ENCODE measurements at regions not wholly inside any gene's neighbourhood (a gene's known extent, or its start where the extent isn't known, plus 50 kb on each side); places are given as distances from the start of the nearest gene placed in this dataset.

DNA sequence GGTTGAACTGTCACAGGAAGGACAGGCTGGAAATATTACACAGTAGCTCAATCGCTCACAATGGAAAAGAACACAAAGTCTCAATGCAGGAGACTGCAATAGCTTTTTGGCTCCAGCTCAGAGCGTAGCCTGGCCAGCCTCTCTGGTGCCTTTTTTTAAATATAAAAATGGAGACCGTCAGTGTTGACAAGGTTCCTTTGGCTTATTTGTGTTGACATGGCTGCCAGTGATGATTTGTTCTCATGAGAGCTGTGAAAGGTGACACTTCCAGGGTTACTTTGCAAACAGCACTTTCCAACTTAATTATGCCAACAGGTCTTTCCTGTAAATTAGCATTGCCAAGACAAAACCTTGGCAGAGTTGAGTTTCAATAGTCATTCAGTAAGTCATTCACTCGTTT lies 70.8 kb downstream of the KCNE4 start:
- TF ChIP-seq CTCF (IDR thresholded peaks at IDR 0.05) = no peak
- H3K9me3 ChIP-seq (ENCODE audit: control insufficient read depth, insufficient read depth, low read length) = no peaks in the 10 kb centered on the region
- Mint-ChIP-seq H3K36me3 (no peaks in the 10 kb centered on the region), H3K27me3 (ENCODE audit: low read depth in 2 of 2) (no peaks in the 10 kb centered on the region), H3K27ac (no peak overlapping the region), H3K4me1 (no peaks in the 10 kb centered on the region), H3K9me3 (peaks cover 0 to under 1% of the 10 kb centered on the region in 2 donors), H3K4me3 (no peak overlapping the region)
- no peak overlapping the region for H3K27ac ChIP-seq (ENCODE audit: low read length)
- 58% methylated on average over 4 of the region's 4 CpGs for WGBS (ENCODE audit: insufficient coverage)
- no peak for DNase-seq
- H3K4me3 ChIP-seq (ENCODE audit: low read length) = no peak overlapping the region
- H3K36me3 ChIP-seq (ENCODE audit: control insufficient read depth, insufficient read depth, low read length) = no peaks in the 10 kb centered on the region
- no peaks in the 10 kb centered on the region for H3K27me3 ChIP-seq (ENCODE audit: control insufficient read depth, insufficient read depth, low read length)
- intact Hi-C loops (cut with micrococcal nuclease) = no loop called here
- H3K4me1 ChIP-seq (ENCODE audit: control insufficient read depth, insufficient read depth, low read length) = no peaks in the 10 kb centered on the region
- no peak for ATAC-seq

GRCh38 chr2:223123855-223124610 lies 72.0 kb downstream of the KCNE4 start:
- H3K4me3 ChIP-seq (ENCODE audit: low read length) = no peak overlapping the region
- peaks cover 0 to 2% of the 10 kb centered on the region in 2 donors for H3K9me3 Mint-ChIP-seq
- intact Hi-C loops (cut with micrococcal nuclease) = no loop called here
- H3K36me3 ChIP-seq (ENCODE audit: control insufficient read depth, insufficient read depth, low read length) = no peaks in the 10 kb centered on the region
- no peaks in the 10 kb centered on the region for H3K4me1 ChIP-seq (ENCODE audit: control insufficient read depth, insufficient read depth, low read length)
- no peak overlapping the region for H3K27ac ChIP-seq (ENCODE audit: low read length)
- no peaks in the 10 kb centered on the region for H3K36me3 Mint-ChIP-seq
- ATAC-seq (no peak), DNase-seq (no peak)
- no peak overlapping the region for H3K27ac Mint-ChIP-seq
- H3K9me3 ChIP-seq (ENCODE audit: control insufficient read depth, insufficient read depth, low read length) = no peaks in the 10 kb centered on the region
- no peak overlapping the region for H3K4me3 Mint-ChIP-seq
- no peaks in the 10 kb centered on the region for H3K4me1 Mint-ChIP-seq
- no peak for TF ChIP-seq CTCF (IDR thresholded peaks at IDR 0.05)
- H3K27me3 Mint-ChIP-seq (ENCODE audit: low read depth in 2 of 2) = no peaks in the 10 kb centered on the region
- WGBS (ENCODE audit: insufficient coverage) = 76% methylated on average over 5 of the region's 6 CpGs
- no peaks in the 10 kb centered on the region for H3K27me3 ChIP-seq (ENCODE audit: control insufficient read depth, insufficient read depth, low read length)

DNA sequence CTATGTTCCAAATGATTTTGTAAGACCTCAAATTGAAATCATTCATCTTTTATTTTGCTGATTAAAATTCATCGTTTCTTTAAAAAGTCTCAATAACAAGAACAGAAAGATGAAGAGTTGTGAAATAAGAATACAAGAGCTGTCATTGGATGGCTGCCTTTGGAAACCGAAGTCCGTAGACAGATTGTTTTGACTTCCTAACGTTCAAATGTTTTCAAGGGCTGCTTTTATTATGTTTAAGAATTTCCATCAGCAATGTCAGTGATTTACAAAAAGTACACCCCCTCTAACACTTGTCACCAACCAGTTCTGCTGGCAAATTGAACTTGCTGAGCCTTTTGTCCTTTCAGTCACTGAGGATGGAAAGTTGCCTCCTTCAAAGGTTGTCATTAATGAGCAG lies 89.6 kb downstream of the KCNE4 start:
- Mint-ChIP-seq H3K36me3 (no peaks in the 10 kb centered on the region), H3K4me1 (no peaks in the 10 kb centered on the region), H3K4me3 (no peak overlapping the region), H3K27ac (no peak overlapping the region), H3K9me3 (peaks cover 2 to 3% of the 10 kb centered on the region in 2 donors), H3K27me3 (ENCODE audit: low read depth in 2 of 2) (no peaks in the 10 kb centered on the region)
- no peak overlapping the region for H3K27ac ChIP-seq (ENCODE audit: low read length)
- no peaks in the 10 kb centered on the region for H3K27me3 ChIP-seq (ENCODE audit: control insufficient read depth, insufficient read depth, low read length)
- 90% methylated on average over 4 of the region's 4 CpGs for WGBS (ENCODE audit: insufficient coverage)
- ATAC-seq = no peak
- no peaks in the 10 kb centered on the region for H3K36me3 ChIP-seq (ENCODE audit: control insufficient read depth, insufficient read depth, low read length)
- no peak overlapping the region for H3K4me3 ChIP-seq (ENCODE audit: low read length)
- intact Hi-C loops (cut with micrococcal nuclease) = no loop called here
- DNase-seq = no peak
- H3K9me3 ChIP-seq (ENCODE audit: control insufficient read depth, insufficient read depth, low read length) = no peaks in the 10 kb centered on the region
- TF ChIP-seq CTCF (IDR thresholded peaks at IDR 0.05) = no peak
- H3K4me1 ChIP-seq (ENCODE audit: control insufficient read depth, insufficient read depth, low read length) = no peaks in the 10 kb centered on the region

- no peak for ATAC-seq
These were observed 90.1 kb downstream of the KCNE4 start for GRCh38 chr2:223142118-223142517.

More at GRCh38 chr2:223142118-223142517, 90.1 kb downstream of the KCNE4 start:
- WGBS (ENCODE audit: insufficient coverage) = 81% methylated on average over 6 of the region's 7 CpGs
- H3K27me3 ChIP-seq (ENCODE audit: control insufficient read depth, insufficient read depth, low read length) = no peaks in the 10 kb centered on the region
- H3K27me3 Mint-ChIP-seq (ENCODE audit: low read depth in 2 of 2) = no peaks in the 10 kb centered on the region
- peaks cover 2 to 3% of the 10 kb centered on the region in 2 donors for H3K9me3 Mint-ChIP-seq
- H3K27ac ChIP-seq (ENCODE audit: low read length) = no peak overlapping the region
- H3K4me1 Mint-ChIP-seq = no peaks in the 10 kb centered on the region
- no peak overlapping the region for H3K27ac Mint-ChIP-seq
- H3K9me3 ChIP-seq (ENCODE audit: control insufficient read depth, insufficient read depth, low read length) = no peaks in the 10 kb centered on the region
- no peak for TF ChIP-seq CTCF (IDR thresholded peaks at IDR 0.05)
- H3K36me3 Mint-ChIP-seq = no peaks in the 10 kb centered on the region
- H3K4me3 Mint-ChIP-seq = no peak overlapping the region
- intact Hi-C loops (cut with micrococcal nuclease) = no loop called here
- no peak for DNase-seq
- H3K4me3 ChIP-seq (ENCODE audit: low read length) = no peak overlapping the region
- H3K4me1 ChIP-seq (ENCODE audit: control insufficient read depth, insufficient read depth, low read length) = no peaks in the 10 kb centered on the region
- no peaks in the 10 kb centered on the region for H3K36me3 ChIP-seq (ENCODE audit: control insufficient read depth, insufficient read depth, low read length)
